Stimulated activated CD8-positive, alpha-beta memory T cell treated with anti-CD3 and anti-CD28 coated beads, Interleukin-15, amount 100 ng/mL, for 1 hour (primary cell): ENCODE measurements at regions not wholly inside any gene's neighbourhood (a gene's known extent, or its start where the extent isn't known, plus 50 kb on each side); places are given as distances from the start of the nearest gene placed in this dataset.

Source experiments
- DNase-seq: peaks from one replicate; pipeline ENCODE4 v3.0.0-alpha.2; 2020; ENCODE audit warnings: low read depth

DNA sequence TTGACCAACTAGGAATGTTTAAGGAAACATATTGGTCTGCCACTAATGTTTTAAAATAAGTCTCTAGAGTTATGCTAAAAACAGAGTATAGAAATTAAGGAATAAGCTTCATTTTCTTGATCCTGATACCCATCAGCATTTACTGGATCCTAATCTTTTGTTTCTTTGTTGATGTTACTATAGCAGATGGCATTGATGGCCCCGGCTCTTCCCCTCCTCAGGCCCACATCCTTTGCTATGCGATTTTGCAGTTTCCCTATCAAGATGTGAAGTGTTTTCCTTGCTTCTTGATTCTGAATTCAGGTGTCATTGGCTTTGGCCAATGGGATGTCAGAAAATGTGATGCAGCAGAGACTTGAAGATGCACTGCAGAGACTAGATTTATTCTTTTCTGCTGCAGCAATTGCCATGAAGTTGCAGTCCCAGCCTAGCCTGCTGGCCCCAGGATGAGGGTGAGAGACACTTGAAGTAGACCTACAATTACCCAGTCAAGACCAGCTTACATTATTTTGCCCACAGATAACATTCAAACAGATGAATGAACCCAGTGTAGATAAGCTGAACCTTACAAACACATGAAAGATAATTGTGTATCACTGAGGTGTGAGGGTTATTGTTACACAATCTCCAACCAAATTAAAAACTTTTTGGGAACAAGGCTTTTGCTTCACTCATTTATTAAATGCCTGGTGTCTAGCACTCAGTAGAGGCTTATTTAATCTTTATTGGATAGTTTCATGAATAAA lies 115.2 kb upstream of the ITGA4 start:
- no peak for DNase-seq

DNA sequence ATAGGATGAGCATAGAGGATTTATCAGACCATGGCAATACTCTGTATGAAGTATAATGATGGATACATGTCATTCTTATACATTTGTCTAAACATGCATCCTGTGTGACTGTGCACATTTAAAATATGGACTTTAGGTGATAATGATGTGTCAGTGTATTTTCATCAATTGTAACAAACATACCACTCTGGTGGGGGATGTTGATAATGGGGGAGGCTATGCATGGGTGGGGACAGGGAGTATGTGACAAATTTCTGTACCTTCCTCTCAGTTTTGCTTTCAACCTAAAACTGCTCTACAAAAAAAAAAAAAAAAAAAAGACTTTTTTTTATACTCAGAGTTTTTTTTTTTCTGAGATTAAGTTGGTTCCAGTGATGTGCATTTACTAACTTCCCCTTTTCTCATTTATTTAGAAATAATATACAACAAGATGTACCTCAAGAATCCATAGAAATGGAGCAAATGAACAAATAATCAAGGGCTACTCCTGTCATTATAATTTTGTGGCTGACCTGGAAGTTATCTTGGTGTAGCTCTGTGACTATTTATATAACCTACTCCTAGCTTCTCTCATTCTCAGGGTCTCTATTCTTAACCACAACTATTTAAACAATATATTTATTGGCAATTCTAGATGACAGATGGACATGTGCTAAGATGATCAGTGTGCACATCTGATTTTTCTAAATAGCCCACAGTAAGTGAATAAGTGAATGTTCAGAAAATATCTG lies 108.9 kb upstream of the ITGA4 start:
- no peak for DNase-seq

DNA sequence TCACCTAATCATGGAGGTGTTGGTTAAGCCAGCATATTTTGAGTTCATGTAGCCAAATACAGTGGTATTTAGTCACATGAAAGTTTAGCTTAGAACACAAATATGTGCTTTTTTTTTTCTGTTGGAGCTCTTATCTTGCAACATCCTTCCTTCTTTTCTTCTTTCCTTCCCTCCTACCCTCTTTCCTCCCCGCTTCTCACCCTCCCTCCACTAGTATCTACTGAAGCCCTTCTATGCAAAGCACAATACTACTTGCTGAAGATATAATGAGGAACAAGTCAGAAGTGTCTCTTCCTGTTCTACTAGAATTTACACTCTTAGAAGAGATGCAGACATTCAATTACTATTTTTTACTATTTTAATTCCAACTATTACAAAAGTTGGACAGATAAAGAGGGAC lies 105.0 kb upstream of the ITGA4 start:
- no peak for DNase-seq

DNA sequence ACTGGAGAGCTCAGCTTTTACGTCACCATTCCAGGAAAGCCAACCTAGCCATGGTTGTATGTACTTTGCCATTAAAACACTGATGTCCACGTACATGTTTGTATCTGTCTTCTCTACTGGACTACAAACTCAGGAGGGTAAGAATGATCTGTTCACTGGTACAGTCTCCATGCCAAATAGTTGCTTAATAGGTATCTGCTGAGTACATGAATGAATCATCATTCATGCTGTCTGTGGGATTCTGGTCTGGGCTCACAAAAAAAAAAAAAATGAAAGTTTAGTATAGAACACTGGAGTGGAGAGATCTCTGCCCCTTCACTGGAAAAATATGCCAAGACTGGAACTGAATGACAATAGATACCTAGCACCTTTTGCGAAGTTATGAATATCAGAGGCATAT lies 102.6 kb upstream of the ITGA4 start:
- DNase-seq = no peak

DNA sequence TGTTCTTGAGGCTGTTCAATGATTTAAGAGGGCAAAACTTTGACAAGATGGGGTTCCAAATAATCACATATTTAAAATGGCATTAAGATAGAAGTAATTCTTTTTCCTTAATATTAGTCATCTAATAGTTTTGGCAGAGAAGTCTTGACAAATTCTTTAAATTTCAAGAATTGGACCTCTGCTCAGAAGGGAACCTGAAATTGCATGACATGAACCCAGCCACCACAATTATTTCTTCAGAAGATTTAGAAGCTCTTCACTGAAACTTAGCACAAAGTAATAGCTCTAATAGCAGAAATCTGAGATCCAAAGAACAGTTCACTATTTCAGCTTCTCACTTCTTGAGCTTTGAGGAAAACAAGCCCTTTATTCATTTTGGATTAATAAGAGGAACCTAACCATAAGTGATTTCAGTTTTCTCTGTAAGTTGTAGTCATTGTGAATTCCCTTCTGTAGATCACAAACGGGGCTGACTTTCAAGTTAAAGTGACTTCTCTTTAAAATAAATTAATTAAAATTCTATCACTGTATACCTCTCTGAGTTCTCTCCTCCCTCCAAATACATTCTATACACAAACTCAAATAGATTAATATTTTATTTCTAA lies 100.6 kb upstream of the ITGA4 start:
- DNase-seq = no peak

DNA sequence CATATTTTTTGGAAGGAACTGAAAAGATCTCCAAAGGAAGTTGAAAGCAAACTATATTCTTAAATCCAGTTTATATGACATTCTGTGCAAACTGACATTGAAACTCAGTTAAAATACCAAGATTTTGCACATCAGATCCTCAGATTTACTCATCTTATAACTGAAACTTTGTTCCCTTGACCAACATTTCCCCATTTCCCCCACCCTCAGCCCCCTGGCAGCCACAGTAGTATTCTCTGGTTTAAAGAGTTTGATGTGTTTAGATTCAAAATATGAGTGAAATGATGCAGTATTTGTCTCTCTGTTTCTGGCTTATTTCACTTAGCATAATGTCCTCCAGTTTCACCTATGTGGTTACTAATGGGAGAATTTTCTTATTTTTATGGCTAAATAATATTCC lies 99.2 kb upstream of the ITGA4 start:
- no peak for DNase-seq

DNA sequence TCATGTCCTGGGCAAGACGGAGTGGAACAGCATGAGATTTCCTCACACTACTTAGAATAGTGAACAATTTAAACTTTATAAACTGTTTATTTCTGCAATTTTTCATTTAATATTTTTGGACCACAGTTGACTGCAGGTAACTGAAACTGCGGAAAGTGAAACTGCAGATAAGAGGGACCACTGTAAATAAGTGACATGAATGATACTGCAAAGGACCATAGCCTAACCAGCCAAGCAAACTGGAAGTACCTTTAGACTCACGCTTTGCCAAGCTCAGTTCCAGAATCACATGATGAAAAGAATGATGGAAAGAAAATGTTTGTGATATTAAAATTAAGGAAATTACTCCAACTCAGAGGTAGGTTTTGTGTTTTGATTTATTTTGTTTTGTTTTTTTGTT lies 94.6 kb upstream of the ITGA4 start:
- DNase-seq = no peak

DNA sequence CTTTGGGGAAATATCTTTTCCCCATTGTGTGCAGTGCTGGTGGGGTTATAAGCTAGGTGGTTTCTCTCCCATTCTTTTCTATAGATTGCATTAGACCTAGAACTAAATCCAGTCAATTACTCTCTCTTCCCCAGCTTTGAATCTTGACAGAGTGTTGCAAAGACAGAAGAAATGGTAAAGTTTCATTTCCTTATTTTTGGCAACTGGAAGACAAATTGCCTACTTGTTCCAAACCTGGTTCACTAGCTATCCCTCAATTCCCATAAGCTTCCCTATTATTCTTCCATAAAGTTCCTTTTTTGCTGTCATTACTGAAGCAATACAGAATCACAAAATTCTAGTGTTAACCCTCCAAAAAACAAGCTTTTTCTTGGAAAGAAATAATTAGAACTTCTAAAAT lies 94.0 kb upstream of the ITGA4 start:
- no peak for DNase-seq

DNA sequence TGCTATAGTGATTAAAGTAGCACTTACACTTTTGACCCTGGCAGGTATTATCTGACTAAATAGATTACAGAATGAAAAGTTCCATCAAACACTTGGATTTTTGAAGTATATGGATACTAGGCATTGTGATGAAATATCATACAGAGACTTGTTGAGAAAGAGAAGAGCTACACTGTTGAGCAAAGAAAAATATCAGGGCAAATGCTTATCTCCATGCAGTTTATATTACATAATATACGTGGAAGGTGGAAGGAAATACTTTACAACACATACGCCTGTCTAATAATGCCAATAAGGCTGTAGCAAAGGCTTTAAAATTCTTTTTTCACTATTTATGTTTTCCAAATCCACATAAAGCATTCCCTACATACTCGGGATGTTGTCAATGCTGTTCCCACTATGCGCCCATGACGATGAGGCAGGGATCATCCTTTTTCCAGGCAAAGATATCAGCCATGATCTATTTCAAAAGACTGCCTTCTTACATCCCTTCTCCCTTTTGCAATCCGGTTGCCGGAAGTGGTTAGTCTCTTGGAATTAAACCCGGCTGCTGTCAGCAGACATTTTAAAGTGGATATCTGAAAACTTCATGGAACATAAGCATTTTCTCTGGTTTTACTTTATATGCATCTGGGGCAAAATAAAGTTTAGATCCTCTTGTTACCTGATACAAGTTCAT lies 92.6 kb upstream of the ITGA4 start:
- no peak for DNase-seq

DNA sequence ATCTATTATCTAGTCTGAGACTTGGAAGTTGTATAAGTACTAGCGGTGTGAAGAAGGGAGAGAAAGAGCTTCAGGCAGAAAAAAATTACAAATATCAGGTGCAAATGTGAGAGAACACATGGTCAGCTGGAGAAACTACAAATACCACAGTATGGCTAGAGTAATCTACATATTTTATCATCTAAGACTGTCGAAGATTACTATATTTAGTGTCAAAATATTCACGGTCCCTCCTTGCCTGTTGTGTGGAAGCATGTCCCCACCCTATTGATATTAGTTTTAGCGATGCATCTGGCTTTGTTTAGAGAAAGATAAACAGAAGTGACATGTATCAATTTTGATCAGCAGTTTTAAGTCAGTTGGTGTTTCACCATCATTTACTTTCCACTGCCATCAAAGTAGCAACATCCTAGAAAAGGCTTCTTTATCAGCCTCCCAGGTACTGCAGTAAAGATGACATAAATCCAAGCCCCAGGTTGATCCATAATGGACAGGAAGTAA lies 90.5 kb upstream of the ITGA4 start:
- DNase-seq = no peak

DNA sequence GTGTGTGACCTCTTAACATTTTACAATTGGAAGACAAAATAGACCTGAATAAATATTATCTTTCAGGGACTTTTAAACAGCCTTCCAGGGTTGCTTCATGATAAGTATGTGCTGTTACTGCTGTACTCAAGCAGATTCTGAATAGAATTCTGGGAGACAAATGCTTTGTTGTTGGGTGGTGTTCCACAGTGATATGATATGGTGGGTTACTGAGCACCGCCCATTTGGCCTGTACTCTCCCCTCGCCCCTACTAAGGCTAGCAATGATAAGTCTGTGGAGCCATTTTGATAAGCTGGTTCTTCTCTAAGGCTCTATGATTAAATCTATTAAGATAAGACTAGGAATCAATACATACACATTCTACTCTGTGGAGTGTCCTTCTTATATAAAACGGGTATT lies 89.8 kb upstream of the ITGA4 start:
- DNase-seq = no peak

DNA sequence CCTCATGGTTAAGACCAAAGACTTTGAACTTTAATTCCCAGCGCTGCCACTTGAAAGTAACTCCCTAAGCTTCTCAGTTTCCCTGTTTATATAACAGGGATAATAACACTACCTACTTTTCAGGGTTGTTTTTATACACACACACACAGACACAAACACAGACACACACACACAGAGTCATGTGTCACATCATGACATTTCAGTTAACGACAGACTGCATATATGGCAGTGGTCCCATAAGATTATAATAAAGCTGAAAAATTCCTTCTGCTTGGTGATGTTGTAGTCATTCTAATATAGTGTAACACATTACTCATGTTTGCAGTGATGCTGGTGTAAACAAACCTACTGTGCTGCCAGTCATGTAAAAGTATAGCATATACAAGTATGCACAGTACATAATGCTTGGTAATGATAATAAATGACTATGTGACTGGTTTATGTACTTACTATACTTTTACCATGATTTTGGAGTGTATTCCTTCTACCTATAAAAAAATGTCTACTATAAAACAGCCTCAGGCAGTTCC lies 89.2 kb upstream of the ITGA4 start:
- DNase-seq = no peak

DNA sequence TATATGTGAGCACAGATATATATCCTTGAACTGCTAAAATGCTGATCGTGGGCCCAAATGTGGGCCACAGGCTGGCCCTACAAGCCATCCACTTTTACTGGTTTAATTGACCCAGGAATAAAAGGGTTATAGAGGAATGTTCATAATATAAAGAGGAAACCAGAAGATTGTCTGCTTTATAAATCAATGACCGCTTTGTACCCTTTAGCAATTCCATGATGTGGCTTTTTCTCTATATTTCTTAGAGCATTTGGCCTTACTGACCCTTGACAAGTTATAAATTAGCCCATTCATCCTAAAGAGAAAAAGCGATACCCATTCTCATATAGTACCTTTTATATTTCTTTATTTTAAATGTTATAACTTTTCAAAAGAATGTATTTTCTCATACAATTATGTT lies 87.1 kb upstream of the ITGA4 start:
- DNase-seq = no peak

DNA sequence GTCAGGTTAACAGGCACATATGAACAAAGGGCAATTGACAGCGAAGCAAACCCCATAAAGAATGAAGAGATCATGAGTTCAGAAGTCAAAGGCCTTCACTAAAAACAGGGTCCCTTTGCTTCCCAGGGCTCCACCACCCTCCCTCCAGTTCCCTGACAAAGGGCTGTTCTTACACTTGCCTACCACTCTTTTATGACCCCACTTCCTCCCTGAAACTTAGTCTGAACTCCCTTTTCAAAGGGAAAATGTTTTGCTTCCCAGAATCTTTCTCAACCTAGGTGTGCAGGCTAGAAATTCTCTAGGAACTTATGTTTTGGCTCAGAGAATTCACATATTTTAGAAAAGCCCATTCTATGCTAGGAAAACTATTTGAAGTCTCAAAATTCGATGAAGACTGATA lies 86.0 kb upstream of the ITGA4 start:
- no peak for DNase-seq

DNA sequence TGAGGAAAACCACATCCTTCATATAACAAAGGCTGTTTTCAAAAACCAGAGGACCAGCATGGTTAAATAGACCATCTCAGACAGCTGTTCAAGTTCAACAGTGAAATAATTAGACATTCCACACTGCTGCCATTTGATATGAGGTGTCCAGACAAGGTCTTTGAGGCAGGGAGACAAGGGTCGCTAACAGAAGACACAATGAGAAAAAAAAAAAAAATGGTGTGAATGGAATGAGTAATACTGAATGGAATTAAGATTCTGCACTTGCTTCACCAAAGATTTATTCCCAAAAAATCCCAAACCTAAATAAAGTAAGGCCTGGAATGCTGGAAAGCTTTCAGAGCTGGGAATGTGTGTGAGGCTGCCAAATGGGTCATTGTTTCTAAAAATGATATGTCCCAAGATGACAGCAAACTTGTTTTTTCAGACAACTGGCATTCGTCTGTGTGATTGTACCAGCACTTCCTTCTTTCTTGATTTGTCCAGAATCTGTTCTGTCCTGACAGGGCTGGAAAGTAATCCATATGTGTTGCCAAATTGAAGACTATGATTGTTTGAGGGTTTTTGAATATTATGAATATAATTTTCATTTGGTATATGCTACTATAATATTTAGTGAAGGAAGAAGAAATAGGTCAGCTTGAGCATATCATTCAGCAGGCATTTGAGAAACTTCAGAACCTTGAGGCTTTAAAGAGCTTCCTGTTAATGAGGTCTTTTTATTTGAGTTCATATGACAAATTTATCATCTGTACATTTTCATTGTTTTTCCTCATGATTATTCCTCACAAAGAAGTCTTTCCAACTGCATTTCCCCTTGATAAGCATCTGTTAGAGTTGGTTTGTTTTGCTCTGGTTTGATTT lies 85.2 kb upstream of the ITGA4 start:
- no peak for DNase-seq

DNA sequence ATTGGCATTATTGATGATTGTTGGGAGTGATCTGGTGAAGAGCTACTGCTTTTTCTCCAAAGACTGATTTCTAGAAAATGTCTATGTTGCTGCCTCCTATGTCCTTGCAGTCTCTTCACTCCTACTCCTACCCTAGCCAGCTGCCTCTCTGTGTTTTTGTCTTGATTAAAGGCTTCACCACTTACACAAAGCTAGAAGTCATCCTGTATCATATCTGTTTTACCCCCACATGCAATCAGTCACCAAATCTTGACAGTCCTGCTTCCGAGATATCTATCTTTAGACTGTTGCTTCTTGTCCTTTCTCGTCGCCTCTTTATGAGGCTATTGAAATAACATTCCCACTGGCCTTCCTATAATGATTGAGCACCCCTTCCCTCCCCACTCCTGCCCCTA lies 84.5 kb upstream of the ITGA4 start:
- DNase-seq = no peak

DNA sequence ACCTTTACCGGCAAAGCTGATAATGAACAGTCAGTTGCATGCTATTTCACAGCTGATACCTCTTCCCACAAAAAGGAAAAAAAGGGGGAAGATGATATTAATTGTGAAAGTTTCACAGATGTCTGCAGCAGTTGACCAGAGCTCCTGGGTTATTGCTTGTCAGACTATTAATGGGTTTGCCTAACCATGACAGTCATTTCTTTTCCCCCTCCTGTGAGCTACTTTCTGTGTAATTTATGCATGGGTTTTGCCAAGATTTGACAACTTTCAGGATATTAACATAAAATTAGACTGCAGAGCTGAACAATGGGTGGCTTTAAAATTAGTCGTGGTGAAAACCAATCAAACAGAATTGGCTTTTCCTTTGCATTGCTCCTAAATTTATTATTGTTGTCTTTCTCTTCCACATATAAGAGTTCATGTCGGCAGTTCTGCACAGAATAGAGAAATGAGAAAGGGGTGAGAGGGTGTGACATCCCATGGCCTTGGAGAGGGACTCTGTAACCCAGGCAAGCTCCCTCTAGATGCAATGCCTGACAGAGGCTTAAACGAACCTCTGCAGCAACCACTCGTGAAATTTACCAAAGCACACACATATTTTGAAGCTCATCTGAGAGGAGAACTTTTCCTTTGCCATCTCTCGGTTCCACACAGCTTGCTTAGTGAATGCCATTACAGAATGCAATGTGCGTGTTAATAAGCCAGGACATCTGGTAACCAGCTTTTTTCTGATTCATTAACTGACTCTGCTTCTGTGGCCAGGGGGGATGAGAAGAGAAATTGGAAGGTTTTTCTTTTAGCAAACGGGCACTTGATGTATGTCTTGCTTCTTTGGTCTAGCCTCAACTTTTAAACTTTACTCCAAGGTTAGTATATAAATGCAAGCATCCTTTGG lies 82.2 kb upstream of the ITGA4 start:
- no peak for DNase-seq

DNA sequence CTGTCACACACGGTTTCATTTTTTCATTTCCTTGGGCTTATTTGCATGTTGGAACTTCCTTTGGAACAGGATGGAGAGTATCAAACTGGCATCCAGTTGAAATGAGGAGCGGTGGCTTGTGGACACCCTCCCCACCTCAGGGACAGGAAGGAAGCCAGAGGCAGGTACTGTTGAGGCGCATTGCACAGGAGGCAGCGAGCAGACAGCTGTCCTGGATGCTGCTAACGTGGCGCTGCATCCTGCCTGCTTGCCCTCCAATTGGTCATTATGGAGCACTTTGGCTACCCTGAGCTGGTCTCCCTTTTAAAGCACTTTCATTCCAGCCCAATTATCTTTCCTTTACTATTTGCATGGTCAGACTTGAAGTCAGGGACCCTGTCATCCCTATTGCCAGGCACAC lies 80.7 kb upstream of the ITGA4 start:
- no peak for DNase-seq

DNA sequence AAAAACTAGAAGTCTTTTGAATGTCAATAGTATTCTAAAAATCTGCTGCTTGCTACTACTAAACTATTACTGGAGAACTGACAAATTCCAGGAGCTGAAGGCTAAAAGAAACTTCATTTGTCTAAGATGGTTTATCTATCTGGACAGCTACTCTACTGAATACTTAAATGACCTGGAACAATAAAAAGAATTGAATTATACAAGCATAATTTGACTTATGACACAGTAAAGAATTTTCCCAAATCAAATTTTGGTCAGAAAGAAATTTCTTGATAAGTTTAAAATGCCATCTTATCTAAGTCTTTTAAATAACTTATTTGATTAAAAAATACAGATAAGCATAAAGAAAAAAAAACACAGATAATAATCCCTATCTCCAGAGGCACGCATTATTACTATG lies 80.2 kb upstream of the ITGA4 start:
- DNase-seq = no peak

DNA sequence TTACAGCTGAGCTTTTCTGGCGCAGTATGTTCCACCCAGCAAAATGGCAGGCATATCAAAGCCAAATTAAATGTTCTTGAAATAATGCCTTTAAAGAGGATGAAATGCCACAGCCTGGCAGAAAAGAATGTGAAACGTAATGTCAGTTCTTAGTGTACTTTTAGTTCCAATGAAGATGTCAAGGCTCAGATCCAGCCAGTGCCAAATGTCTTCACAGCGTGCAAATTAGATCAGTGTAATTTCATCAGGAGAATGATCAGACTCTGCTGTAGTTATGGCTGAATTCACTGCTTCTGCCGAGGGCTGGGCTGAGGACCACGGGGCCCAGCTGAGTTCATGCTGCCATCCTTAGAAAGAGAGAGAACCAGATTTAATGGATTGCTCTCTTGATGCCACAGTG lies 78.7 kb upstream of the ITGA4 start:
- no peak for DNase-seq

DNA sequence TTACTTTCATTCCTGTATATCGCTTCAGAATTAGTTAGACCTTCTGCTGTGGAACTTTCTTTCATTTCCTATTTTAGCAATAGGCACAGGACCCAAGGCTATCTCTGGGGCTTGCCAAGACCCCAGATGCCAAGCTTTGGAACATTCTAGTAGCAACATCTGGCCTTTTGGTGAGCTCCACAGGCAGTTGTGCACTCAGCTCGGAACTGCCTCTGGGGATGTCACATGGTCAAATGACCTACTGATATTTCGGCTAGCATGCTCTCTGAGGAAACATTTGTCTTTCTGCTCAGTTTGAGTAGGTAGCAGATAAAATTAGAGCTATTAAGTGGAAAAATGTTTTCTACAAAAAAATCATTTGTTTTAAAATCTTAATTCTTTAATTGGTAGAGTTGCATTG lies 76.6 kb upstream of the ITGA4 start:
- DNase-seq = no peak
